HAP-1 (cell line): ENCODE measurements at regions not wholly inside any gene's neighbourhood (a gene's known extent, or its start where the extent isn't known, plus 50 kb on each side); places are given as distances from the start of the nearest gene placed in this dataset.
"Not testable (repeated sequence)": the region's sequence is repeated elsewhere in the genome, so short reads cannot be mapped to it uniquely, and the experiment has no call there.

Source experiments
- DNase-seq, 2 experiments: peaks; one replicate each; pipeline ENCODE4 v3.0.0-alpha.2; 2016 to 2020; ENCODE audit warnings: low spot score in 2 of 2
- H3K27me3 ChIP-seq: fragments of 250-450 bp; sonication (Bioruptor Pico); 2 replicates; pipeline ENCODE4 v1.5.1; 2020; ENCODE audit warnings: low read depth, mild to moderate bottlenecking, moderate library complexity
- H3K36me3 ChIP-seq: fragments of 250-450 bp; sonication (Bioruptor Pico); replicated peaks from 2 replicates; pipeline ENCODE4 v1.5.1; 2020; ENCODE audit warnings: mild to moderate bottlenecking
- H3K4me1 ChIP-seq: fragments of 250-450 bp; sonication (Bioruptor Pico); 2 replicates; pipeline ENCODE4 v1.5.1; 2020; ENCODE audit warnings: mild to moderate bottlenecking
- H3K4me3 ChIP-seq: fragments of 250-450 bp; sonication (Bioruptor Pico); 2 replicates; pipeline ENCODE4 v1.5.1; 2020; ENCODE audit warnings: mild to moderate bottlenecking, moderate library complexity
- H3K9me3 ChIP-seq: fragments of 250-450 bp; sonication (Bioruptor Pico); 2 replicates; pipeline ENCODE4 v1.5.1; 2020; ENCODE audit warnings: mild to moderate bottlenecking, moderate library complexity
- in situ Hi-C: fragments of 300-500 bp; cut with MboI; formaldehyde crosslinking; loops from 3 replicates; pipeline ENCODE4 v1.14.3; 2020; ENCODE audit warnings: low sequenced_read_pairs, inconsistent platforms, mixed read lengths

DNA sequence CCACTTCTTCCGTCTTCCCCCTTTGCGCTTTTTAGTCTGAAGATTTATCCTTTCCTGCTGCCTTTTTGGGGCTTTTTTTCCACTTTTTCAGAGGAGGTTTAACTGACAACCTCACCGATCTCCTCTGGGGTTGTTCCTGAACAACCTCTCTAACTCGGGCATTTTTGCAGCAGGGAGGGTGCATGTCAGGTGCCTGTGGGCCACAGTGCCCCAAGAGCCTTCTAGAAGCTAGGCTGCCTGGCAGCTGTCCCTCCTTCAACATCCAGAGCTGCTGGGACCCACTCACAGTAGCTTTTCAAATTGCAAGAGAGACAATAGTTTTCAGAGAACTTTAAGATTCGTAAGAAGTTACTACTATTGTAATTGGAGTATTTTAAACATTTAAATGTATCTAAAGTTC, 1112.4 kb upstream of the CNTN5 start:
- no peak overlapping the region for H3K4me3 ChIP-seq
- H3K27me3 ChIP-seq: no peaks in the 10 kb centered on the region
- peaks cover 15% of the 10 kb centered on the region for H3K4me1 ChIP-seq
- in situ Hi-C loops: no loop called here
- no peaks in the 10 kb centered on the region for H3K9me3 ChIP-seq
- H3K36me3 ChIP-seq: no peaks in the 10 kb centered on the region
- DNase-seq: no peak

DNA sequence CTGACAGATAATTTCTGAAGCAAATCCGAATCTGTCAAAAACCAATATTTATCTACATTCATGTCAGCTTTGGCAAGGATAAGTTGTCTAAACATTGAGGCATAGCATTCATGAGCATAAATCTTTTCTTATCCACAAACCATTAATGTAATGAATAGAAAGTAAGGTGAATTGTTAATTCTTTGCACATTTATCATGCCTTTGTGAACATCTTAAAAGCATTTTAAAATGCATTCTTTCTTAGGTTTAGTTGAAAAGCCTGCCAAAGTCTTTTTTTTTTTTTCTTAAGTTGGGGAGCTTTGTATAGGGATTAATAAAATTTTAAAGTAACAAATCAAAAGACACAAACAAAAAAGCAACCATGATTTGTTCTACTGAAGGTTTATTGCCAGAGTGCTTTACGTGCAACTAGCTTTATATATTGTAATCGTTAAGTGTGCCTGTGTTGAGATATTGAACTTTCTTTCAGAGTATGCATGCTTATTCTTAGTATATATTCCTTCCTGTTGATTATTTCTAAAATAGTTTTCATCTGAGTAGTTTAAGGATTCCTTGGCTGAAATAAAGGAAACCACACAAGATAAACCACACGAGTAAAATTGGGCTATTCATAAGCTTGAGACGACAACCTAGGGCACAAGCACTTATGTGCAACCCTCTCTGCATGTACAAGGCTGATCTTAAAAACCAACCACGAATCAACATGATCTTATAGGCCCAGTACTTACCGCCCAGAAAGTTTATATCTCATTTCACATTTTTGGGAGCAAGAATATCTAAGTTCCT, 1110.9 kb upstream of the CNTN5 start:
- H3K27me3 ChIP-seq: no peaks in the 10 kb centered on the region
- in situ Hi-C loops: no loop called here
- DNase-seq: peak; percentile 11 to 90
- H3K9me3 ChIP-seq: no peaks in the 10 kb centered on the region
- H3K4me1 ChIP-seq: peaks cover 15% of the 10 kb centered on the region
- H3K36me3 ChIP-seq: no peaks in the 10 kb centered on the region
- H3K4me3 ChIP-seq: no peak overlapping the region

DNA sequence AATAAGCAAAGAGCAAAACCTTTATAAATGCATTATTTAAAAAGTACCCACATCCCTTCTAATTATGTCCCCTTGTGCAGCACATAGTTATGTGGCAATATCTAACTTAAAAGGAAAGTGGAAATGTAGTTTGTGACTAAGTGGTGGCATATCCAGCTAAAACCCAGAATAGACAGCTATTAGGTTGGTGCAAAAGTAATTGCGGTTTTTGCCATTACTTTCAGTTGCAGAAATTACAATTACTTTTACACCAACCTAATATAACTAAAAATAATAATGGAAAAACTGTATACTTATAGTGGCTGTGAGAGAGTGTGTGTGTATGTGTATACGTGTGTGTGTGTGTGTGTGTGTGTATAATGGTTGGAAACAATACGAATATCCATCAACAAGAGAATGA, 1108.1 kb upstream of the CNTN5 start:
- no peaks in the 10 kb centered on the region for H3K27me3 ChIP-seq
- DNase-seq: no peak
- H3K36me3 ChIP-seq: no peaks in the 10 kb centered on the region
- no peaks in the 10 kb centered on the region for H3K9me3 ChIP-seq
- H3K4me1 ChIP-seq: peaks cover 15% of the 10 kb centered on the region
- H3K4me3 ChIP-seq: no peak overlapping the region
- in situ Hi-C loops: no loop called here

DNA sequence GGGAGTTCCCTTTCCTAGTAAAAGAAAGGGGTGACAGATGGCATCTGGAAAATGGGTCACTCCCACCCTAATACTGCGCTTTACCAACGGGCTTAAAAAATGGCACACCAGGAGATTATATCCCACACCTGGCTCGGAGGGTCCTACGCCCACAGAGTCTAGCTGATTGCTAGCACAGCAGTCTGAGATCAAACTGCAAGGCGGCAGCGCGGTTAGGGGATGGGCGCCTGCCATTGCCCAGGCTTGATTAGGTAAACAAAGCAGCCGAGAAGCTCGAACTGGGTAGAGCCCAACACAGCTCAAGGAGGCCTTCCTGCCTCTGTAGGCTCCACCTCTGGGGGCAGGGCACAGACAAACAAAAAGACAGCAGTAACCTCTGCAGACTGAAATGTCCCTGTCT, 1097.8 kb upstream of the CNTN5 start:
- in situ Hi-C loops, H3K9me3 ChIP-seq, H3K27me3 ChIP-seq, DNase-seq, H3K4me3 ChIP-seq, H3K4me1 ChIP-seq, H3K36me3 ChIP-seq: not testable (repeated sequence)

DNA sequence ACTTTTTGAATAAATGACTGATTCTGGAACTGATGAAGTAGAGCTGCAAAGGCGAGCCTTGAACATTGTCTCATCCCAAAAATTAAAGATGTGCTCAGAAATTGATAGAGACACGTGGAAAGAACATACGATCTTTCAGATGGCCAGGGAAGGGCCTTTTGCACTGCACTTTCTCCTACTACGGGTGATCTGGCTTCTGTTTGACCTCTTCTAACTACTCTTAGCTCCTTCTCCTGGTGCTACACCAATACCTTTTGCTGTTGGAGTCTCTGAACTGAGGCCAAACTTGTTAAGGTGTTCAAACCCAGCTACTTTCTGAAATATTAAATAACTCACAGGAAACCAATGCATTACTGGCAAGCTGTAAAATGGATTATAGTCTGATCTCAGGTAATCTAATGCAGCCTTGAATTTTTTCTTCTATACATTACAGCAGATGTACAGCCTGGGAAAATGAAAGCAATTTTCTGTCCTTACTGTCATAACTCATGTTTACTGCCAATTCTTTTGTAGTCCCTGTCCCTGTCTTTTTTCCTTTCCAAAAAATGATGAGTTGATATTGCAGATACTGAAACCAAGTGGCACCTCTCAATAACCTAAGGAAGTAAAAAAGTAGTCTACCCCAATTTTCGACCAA, 1086.1 kb upstream of the CNTN5 start:
- Histone ChIP-seq H3K27me3 (no peaks in the 10 kb centered on the region; the same call in 1 of the 2 replicates), H3K9me3 (no peaks in the 10 kb centered on the region), H3K4me1 (no peaks in the 10 kb centered on the region), H3K4me3 (no peak overlapping the region), H3K36me3 (no peaks in the 10 kb centered on the region)
- in situ Hi-C loops: no loop called here
- no peak for DNase-seq

DNA sequence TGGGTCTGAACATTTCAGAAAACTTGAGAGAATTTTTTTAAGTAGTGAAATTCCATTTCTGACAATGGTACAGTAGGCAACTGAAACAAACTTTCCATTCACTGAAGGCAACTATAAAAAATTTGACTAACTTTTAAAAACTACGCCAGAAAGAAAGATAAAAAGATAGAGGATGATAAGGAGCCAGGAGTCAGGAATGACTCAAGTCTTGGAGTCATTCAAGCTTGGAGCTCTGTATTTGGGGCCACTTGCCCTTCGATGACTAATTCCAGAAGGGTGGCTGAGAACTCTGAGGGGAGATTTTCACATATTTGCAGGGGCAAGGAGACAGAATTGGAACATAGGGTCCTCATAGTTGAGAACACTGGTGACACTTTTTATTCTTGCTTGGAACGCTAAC, 1083.2 kb upstream of the CNTN5 start:
- Histone ChIP-seq H3K36me3 (no peaks in the 10 kb centered on the region), H3K27me3 (no peaks in the 10 kb centered on the region), H3K4me3 (no peak overlapping the region), H3K4me1 (no peaks in the 10 kb centered on the region), H3K9me3 (no peaks in the 10 kb centered on the region)
- in situ Hi-C loops: no loop called here
- no peak for DNase-seq

DNA sequence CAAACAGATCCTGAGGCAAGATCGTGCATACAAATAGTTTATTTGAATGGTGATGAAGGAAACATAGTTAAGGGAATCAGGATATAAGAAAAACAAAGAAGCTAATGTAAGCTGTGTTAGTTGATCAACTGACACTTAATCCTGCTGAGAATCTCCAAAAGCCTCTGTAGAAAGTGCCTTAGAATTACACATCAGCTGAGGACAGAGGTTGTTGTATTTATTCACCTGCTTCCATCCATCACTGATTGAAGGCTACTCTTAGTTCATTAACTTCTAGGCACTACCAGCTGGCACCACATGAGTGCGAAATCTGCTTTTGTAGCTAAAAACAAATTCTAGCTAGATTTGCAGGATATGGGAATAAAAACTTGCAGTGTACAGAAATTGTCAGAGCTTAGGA, 1082.0 kb upstream of the CNTN5 start:
- DNase-seq: no peak
- Histone ChIP-seq H3K27me3 (no peaks in the 10 kb centered on the region), H3K4me3 (no peak overlapping the region), H3K4me1 (no peaks in the 10 kb centered on the region), H3K36me3 (no peaks in the 10 kb centered on the region), H3K9me3 (no peaks in the 10 kb centered on the region)
- in situ Hi-C loops: no loop called here

DNA sequence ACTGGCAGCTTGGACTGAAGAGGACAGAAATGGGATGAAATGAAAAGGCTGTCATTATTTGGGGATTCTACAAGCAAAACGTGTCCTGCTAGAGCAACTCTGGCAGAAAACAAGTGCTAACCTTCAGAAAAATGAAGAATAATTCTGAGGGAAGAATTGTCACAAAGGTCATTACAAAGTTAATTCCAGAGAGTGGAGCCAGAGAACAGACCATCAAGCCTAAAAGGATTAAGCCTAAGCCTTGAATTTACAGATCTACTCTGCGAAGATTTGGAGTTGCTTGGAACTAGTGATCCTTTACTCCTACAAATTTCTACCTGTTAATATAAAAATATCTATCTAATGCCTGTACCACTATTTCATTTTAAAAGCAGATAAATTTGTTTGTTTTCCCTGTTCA, 1077.3 kb upstream of the CNTN5 start:
- DNase-seq: peak in 1 of 2 experiments; percentile 6
- Histone ChIP-seq H3K9me3 (no peaks in the 10 kb centered on the region), H3K4me1 (no peaks in the 10 kb centered on the region), H3K4me3 (no peak overlapping the region), H3K36me3 (no peaks in the 10 kb centered on the region), H3K27me3 (no peaks in the 10 kb centered on the region)
- in situ Hi-C loops: no loop called here

DNA sequence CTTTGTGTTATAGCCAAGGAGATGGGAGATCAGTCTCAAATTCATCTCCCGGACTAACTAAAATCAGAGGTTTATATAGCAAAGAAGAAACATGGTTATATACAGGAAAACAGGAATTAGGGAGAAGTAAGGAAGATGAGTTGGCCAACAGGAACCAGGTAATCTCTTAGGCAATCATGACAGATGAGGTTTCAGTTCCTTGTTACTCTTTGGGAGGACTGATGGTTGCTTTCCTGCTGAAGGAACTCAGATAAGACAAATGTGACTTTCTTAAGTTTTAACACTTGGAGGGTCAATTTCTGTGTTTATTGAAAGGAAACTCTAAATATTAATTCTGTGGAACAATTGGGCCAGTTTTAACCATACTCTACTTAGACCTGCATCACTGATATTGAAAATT, 1072.0 kb upstream of the CNTN5 start:
- Histone ChIP-seq H3K27me3 (no peaks in the 10 kb centered on the region), H3K9me3 (no peaks in the 10 kb centered on the region), H3K4me3 (no peak overlapping the region), H3K36me3 (no peaks in the 10 kb centered on the region), H3K4me1 (no peaks in the 10 kb centered on the region)
- in situ Hi-C loops: no loop called here
- no peak for DNase-seq

DNA sequence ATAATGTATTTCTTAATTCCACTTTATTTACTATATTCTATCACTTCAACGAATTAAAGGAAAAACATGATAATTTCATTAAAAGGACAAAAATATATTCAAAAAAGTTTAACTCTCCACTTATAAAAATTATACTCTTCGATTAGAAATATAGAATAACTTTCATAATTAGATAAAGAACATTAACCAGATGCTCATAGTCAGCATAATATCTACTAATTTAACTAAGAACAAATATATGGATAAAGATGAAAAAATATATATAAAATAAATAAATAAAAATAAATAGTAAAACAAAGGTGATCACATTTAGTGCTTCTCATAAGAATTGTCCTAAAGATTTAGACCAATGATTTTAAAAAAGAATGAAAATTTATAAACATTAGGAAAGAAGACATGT, 1065.2 kb upstream of the CNTN5 start:
- H3K4me3 ChIP-seq: no peak overlapping the region
- in situ Hi-C loops: no loop called here
- no peaks in the 10 kb centered on the region for H3K36me3 ChIP-seq
- no peak for DNase-seq
- no peaks in the 10 kb centered on the region for H3K9me3 ChIP-seq
- H3K27me3 ChIP-seq: no peaks in the 10 kb centered on the region
- no peaks in the 10 kb centered on the region for H3K4me1 ChIP-seq

DNA sequence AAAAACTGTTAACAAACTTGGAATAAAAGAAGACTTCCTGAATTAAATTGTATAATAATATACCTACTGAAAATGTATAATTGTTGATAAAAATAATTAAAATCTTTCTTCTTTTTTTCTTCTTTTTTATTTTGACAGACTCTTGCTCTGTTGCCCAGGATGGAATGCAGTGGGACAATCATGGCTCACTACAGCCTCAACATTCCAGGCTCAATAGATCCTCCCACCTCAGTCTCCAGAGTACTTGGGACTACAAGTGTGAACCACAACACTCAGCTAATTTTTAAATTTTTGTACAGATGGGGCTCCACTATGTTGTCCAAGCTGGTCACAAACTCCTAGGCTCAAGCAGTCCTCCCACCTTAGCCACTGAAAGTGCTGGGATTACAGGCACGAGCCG, 1063.8 kb upstream of the CNTN5 start:
- Histone ChIP-seq H3K9me3 (no peaks in the 10 kb centered on the region), H3K4me3 (no peak overlapping the region), H3K36me3 (no peaks in the 10 kb centered on the region), H3K27me3 (no peaks in the 10 kb centered on the region), H3K4me1 (no peaks in the 10 kb centered on the region)
- in situ Hi-C loops: no loop called here
- DNase-seq: no peak

DNA sequence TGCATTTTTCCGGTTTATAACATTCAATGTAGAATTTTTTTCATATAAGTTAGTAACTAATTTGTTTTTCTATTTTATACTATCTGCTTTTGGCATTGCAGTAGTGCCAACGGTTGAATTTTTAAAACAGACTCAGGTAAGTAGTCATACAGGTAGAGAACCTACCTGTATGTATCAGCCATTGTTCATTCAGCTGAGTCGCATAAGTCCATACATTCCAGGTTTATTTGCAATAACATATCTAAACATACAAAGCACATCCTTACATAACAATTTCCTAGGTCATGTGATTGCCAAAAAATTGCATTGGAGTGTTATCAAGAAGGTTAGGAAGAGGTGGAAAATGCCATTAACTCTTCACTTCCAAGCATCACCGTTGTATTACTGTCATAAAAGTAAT, 1059.3 kb upstream of the CNTN5 start:
- no peaks in the 10 kb centered on the region for H3K9me3 ChIP-seq
- H3K27me3 ChIP-seq: no peaks in the 10 kb centered on the region
- no peak for DNase-seq
- in situ Hi-C loops: no loop called here
- H3K4me1 ChIP-seq: no peaks in the 10 kb centered on the region
- no peaks in the 10 kb centered on the region for H3K36me3 ChIP-seq
- no peak overlapping the region for H3K4me3 ChIP-seq

DNA sequence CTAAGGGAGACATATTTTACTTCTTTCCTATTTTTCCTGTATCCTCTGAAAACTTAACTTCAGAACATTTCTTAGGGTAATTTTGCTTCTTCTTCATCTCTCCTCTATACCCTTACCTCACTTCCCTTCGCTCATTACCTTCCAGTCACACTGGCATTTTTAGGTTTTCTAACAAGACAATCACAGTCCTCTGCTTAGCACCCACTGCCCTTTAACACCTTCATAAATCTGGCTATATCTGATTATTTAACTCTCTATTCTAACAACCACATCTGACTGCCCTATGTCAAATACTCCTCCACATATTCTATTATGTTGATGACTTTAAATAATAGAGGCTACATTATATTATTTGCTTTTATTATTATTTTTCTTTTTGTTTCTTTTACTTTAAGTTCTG, 1058.0 kb upstream of the CNTN5 start:
- Histone ChIP-seq H3K36me3 (no peaks in the 10 kb centered on the region), H3K4me1 (no peaks in the 10 kb centered on the region), H3K4me3 (no peak overlapping the region), H3K27me3 (no peaks in the 10 kb centered on the region), H3K9me3 (no peaks in the 10 kb centered on the region)
- no peak for DNase-seq
- in situ Hi-C loops: no loop called here

DNA sequence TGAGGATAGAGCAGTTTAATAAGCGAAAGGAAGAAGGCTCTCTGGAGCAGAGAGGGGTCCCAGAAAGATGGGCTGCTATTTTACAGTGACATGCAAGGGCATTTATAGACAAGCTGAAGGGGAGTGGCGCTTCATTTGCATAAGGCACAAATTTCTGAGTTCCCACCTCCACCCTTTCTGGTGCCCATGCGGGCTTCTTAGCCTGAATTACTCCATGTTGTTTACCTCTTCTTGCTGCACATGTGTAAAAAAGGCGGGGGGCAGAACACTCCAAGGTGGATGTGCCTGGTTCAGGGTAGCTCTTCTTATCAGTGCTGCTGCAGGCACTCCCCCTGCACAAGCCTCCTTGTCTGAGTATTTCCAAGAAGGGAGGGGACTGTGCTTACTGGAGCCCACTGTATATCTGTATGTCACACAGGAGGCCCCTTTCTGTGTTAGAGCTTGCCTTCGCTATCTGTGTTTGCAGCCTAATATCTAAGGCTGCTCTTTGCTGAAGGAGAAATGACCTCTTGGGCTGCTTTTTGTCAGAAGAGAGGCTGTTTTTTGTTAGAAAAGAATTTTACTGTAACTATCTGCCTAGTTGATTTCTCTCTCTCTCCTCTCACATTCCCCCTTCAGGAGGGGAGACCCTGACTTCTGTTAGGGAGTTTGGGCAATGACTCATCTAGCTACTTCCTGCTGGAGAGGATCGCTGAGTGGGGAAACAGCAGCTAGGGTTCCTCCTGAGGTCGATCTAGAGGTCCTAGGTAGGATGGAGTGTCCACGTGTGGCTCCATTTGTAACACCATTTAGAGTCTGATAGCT, 1057.0 kb upstream of the CNTN5 start:
- H3K9me3 ChIP-seq: no peaks in the 10 kb centered on the region
- no peak overlapping the region for H3K4me3 ChIP-seq
- in situ Hi-C loops: no loop called here
- DNase-seq: no peak
- no peaks in the 10 kb centered on the region for H3K4me1 ChIP-seq
- no peaks in the 10 kb centered on the region for H3K27me3 ChIP-seq
- H3K36me3 ChIP-seq: no peaks in the 10 kb centered on the region
